ENCODE measurements at regions not wholly inside any gene's neighbourhood (a gene's known extent, or its start where the extent isn't known, plus 50 kb on each side); places are given as distances from the start of the nearest gene placed in this dataset.

- H2BK5ac ChIP-seq (ENCODE audit: insufficient read length, low read length) = no peak overlapping the region
- H2BK120ac ChIP-seq (ENCODE audit: low read depth, low read length, poor library complexity, severe bottlenecking) = no peak overlapping the region
- no peaks in the 10 kb centered on the region for H3K79me1 ChIP-seq (ENCODE audit: insufficient read depth, low read depth, low read length, poor library complexity, severe bottlenecking)
- no peak overlapping the region for H3K56ac ChIP-seq (ENCODE audit: insufficient read length, low read depth, low read length)
- H3K79me2 ChIP-seq (ENCODE audit: insufficient read depth, low read length) = no peaks in the 10 kb centered on the region
- H2AFZ ChIP-seq (ENCODE audit: low read length) = no peak overlapping the region
- H3K23me2 ChIP-seq (ENCODE audit: insufficient read length, low read depth, low read length, poor library complexity, severe bottlenecking) = no peaks in the 10 kb centered on the region
- no peak overlapping the region for H3K4me2 ChIP-seq (ENCODE audit: insufficient read depth, insufficient read length, low read length)
- H3K4ac ChIP-seq (ENCODE audit: low read depth, low read length) = no peak overlapping the region
- no peak overlapping the region for H2BK20ac ChIP-seq (ENCODE audit: low read depth, low read length, poor library complexity, severe bottlenecking)
- H4K20me1 ChIP-seq (ENCODE audit: control insufficient read depth, insufficient read depth, insufficient read length) = no peaks in the 10 kb centered on the region
- no peak overlapping the region for H3T11ph ChIP-seq (ENCODE audit: low read length)
- peaks cover 4 to 23% (median 19%) of the 10 kb centered on the region in 3 experiments for H3K36me3 Mint-ChIP-seq (ENCODE audit: insufficient read depth in 1 of 3, low read depth in 3 of 3)
- no peak overlapping the region for H3K14ac ChIP-seq (ENCODE audit: insufficient read depth, low read length)
- H3K9me3 Mint-ChIP-seq = peaks cover 47 to 57% of the 10 kb centered on the region in 2 experiments
- no peak overlapping the region for H3K18ac ChIP-seq (ENCODE audit: insufficient read length, low read depth, low read length)
- H3K9ac ChIP-seq (ENCODE audit: extremely low read depth, insufficient read length, low read length) = no peak overlapping the region
- H3K4me1 Mint-ChIP-seq = 0 out of 4 replicates have a peak, but pooled peaks cover 0 to 2% of the 10 kb centered on the region in 2 experiments
- H4K8ac ChIP-seq (replicated peaks; ENCODE audit: insufficient read length, low read depth, low read length) = no peak overlapping the region
- H3K27ac ChIP-seq (ENCODE audit: insufficient read length, low read depth, low read length) = no peak overlapping the region
- H4K91ac ChIP-seq (ENCODE audit: insufficient read length, low read depth, low read length) = no peak overlapping the region
- H3K9me3 ChIP-seq (ENCODE audit: control insufficient read depth, low read depth, low read length) = peaks cover 5% of the 10 kb centered on the region
- no peak overlapping the region for H3K27ac Mint-ChIP-seq
- H3K27me3 Mint-ChIP-seq (ENCODE audit: low read depth) = peaks cover 13% of the 10 kb centered on the region
- no peak overlapping the region for H3K23ac ChIP-seq (ENCODE audit: insufficient read length, low read depth, low read length)
- H2BK12ac ChIP-seq (ENCODE audit: insufficient read length, low read depth, low read length) = no peak overlapping the region
- no peak overlapping the region for H2BK15ac ChIP-seq (ENCODE audit: low read depth, low read length)
- no peak for DNase-seq
- no peaks in the 10 kb centered on the region for H3K4me1 ChIP-seq (ENCODE audit: insufficient read depth, low read length)
- TF ChIP-seq CTCF (conservative IDR thresholded peaks at IDR 0.05) = no peak
- no peak overlapping the region for H3K4me3 Mint-ChIP-seq
- H4K5ac ChIP-seq (ENCODE audit: insufficient read length, low read depth, low read length) = no peak overlapping the region
- H2AK5ac ChIP-seq (ENCODE audit: insufficient read length, low read length) = no peak overlapping the region
- no peaks in the 10 kb centered on the region for H3K27me3 ChIP-seq (ENCODE audit: insufficient read depth, low read length)
Measured at GRCh38 chr1:166253076-166253779, 86.4 kb upstream of the FAM78B start.

Data from H9 (cell line).